HG03442 (cell line): ENCODE measurements at regions not wholly inside any gene's neighbourhood (a gene's known extent, or its start where the extent isn't known, plus 50 kb on each side); places are given as distances from the start of the nearest gene placed in this dataset.

ENCODE experiments used
- ATAC-seq: cut with Tn5 transposase; IDR thresholded peaks from one replicate; pipeline ENCODE4 v1.9.1; 2021; ENCODE audit warnings: mild to moderate bottlenecking, moderate library complexity; ENCODE audit not compliant: unreplicated experiment

GRCh38 chr6:105967917-105968602 is 118.1 kb upstream of the PRDM1 start:
- no peak for ATAC-seq

DNA sequence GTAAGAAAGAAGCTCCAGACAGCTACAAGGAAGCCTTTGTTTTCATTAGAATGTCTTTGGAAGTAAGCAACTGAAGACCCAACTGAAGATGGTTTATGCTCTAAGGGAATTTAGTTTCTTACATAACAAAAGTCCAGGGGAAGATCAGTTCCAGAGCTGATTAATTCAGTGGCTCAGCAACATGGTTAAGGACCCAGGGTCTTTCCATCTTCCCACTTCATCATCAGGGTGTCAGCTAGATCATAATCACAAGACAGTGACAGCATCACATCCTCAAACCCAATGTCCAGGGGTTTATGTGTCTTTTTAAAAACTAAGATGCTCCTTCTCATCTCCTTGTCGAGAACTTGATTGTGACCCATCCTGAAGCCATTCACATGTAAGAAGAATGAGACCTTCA is 119.7 kb upstream of the PRDM1 start:
- ATAC-seq, result no peak

- ATAC-seq, result no peak
Observed at GRCh38 chr6:105964979-105965760, 121.0 kb upstream of the PRDM1 start.

GRCh38 chr6:105954148-105954547 is 132.0 kb upstream of the PRDM1 start:
- ATAC-seq, result no peak

DNA sequence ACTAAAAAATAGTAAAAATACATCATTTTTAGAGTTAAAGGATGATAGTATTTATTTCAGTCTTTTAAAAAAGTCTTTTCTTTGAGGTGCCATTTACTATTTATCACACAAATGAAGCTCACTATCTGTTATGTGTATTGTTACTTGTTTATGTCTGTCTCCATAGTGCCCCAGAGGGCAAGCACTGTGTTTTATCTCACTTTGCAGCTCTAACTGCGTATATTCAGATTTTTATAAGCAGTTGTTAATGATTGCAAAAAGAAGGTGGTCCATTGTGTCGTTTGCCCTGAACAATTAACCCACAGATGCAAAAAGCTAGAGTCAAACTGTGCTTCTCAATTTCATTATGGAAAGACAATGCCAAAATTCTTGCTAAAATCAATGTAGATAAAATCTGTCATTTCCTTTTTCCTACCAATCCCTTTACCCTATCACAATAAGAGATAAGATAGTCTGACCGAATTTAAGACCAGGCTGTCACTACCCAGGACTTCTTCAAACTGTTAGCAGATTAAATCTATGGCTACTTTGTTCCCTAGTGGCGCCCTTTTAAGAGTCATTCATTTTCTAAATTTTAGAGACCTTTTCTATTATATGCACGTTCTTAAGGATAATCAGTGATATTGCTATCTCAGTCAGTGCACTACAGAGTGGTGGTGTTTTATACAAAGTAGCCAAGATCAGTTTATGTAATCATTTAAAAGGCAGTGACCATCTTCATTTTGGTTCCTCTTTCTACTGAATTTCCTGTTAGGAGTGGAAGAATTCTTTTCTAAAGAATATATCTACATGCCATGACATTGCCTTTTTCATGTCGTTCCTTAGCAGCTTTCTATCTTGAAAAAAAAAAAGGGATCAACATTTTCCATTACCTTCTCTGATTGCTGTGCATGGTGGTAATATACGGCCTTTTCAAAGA is 133.1 kb upstream of the PRDM1 start:
- ATAC-seq, result no peak

DNA sequence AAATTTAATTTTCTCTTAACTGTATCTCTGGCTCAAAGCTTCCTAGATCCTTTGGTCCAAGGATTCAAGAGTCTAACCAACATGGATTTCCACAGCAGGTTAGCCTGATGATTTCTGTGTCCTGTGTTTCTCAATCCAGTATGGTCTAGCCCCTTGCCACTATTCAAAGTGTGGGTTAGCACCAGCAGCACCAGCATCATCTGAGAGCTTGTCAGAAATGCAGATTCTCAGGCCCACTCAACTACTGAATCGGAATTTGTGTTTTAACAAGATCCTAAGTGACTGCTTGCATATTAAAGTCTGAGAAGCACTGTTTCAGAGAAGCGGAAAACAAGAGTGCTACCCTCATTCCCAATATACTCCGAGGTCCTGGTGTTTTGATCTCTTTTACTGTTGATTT is 133.8 kb upstream of the PRDM1 start:
- no peak for ATAC-seq

- no peak for ATAC-seq
Observed at GRCh38 chr6:105951322-105951721, 134.8 kb upstream of the PRDM1 start.

DNA sequence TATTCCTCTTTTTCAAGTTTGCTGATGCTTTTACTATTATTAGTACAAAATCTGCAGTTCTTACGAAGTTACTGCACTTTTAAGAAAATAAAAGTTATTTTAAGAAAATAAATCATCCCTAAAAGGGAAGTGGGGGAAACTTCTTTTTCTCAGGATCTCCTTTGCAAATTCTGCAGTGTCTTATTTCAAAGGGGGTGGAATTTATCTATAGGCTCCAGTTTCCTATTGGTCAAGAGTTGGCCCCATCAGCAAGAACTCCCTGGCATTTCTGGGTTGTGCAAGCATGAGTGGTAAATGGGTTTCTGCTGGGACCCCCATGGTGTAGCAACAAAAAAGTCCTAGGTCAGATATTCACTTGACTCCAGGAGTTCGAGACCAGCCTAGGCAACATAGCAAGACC is 136.3 kb upstream of the PRDM1 start:
- no peak for ATAC-seq

- no peak for ATAC-seq
Observed at GRCh38 chr6:105943514-105943913, 142.6 kb upstream of the PRDM1 start.

GRCh38 chr6:105941621-105942412 is 144.3 kb upstream of the PRDM1 start:
- no peak for ATAC-seq

DNA sequence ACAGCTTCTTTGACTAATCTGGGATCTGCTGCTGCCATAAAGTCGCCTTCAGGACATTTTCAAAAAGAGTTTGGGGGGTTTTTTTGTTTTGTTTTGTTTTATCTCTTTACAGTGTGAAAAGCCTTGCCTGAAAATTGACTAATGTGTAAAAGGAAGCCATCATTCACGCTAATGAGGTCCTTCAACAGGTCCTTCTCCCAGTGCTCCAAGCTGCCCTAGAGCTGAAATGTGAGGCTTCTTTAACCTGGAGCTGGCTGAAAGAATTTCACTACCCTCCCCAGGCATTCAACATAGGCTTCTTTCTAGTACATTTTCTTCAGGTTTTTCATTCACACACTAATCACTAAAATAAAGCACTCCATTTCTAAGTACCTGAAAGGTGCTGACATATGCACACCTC is 145.1 kb upstream of the PRDM1 start:
- no peak for ATAC-seq

DNA sequence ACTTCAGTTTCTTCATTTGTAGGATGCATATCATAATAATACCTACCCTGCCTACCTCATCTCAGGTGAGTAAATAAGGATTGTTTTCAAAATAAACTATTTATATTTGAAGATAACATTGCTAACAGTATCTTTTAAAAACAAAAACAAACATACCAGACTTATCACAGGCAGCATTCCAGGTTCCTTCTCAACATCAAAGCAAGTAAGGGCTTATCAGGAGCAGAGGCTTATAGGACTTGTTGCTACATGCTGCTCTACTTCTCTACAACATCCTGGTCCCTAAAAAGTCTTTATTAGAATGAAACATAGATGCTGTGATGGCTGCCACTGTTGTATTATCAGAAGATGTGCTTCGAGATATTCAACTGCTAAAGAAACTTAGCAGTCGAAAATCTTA is 149.2 kb upstream of the PRDM1 start:
- no peak for ATAC-seq

DNA sequence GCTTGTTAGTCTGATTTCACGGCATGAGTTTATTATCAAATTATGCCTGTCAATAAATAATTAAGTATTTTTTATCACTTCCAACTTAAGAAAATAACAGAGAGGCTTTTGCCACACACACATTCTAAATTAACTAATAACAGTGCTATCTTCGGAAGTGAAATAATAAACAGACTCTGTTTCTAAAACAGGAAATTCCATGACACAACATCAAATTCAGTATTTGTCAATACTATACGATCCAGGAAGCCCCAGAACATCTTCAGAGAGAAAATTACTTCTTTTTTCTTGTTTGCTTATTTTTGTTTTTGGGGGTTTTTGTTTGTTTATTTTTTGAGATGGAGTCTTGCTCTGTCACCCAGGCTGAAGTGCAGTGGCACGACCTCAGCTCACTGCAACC is 150.7 kb upstream of the PRDM1 start:
- ATAC-seq, result no peak

- no peak for ATAC-seq
Observed at GRCh38 chr6:105934708-105935107, 151.4 kb upstream of the PRDM1 start.

GRCh38 chr6:105932440-105932839 is 153.7 kb upstream of the PRDM1 start:
- ATAC-seq, result no peak

- no peak for ATAC-seq
Observed at GRCh38 chr6:105929626-105930025, 156.5 kb upstream of the PRDM1 start.

- no peak for ATAC-seq
Observed at GRCh38 chr6:105926318-105926717, 159.8 kb upstream of the PRDM1 start.

- ATAC-seq, result no peak
Observed at GRCh38 chr6:105925706-105926105, 160.4 kb upstream of the PRDM1 start.

GRCh38 chr6:105921781-105922180 is 164.4 kb upstream of the PRDM1 start:
- ATAC-seq, result no peak

GRCh38 chr6:105920071-105920470 is 166.1 kb upstream of the PRDM1 start:
- ATAC-seq, result no peak
